ENCODE measurements at regions not wholly inside any gene's neighbourhood (a gene's known extent, or its start where the extent isn't known, plus 50 kb on each side); places are given as distances from the start of the nearest gene placed in this dataset.
"Not testable (repeated sequence)": the region's sequence is repeated elsewhere in the genome, so short reads cannot be mapped to it uniquely, and the experiment has no call there.

DNA sequence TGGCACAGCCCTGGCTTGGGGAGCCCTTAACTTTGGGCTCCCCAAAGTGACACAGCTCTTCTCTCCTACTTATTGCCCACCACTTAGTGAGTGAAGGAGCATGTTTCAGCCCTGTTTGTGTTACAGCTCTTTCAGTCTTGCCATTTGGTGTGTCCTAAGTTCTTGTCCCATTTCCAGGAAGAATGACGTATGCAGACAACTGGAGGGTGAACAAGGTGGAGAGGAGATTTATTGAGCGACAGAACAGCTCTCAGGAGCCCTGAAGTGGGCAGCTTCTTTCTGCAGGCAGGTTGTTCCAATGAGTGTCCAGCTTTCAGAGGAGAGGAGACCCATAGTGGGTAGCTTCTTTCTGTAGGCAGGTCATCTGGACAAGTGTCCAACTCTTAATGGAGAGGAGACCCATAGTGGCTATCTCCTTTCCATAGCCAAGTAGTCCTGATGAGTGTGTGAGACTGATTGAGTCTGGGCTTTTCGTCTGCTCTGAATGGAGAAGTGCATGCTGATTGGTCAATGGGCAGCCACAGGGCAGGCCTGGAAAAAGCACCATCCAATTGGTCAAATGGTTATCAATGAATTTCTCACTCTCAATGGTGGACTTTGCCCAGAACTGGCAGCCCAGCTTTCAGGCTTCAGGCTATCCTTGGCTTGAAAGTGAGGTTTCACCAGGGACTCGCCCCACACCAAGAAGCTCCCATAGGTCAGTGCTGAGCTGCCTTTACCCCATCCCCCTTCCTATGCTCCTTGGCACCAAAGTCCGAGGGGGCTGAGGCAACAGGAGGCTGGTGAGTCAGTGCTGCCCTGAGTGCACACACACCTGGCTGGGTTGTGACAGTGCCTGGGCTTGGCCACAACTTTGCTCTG, 688.2 kb downstream of the NYAP2 start:
- no peak for DNase-seq
- no peak overlapping the region for H3K27ac Mint-ChIP-seq
- no peaks in the 10 kb centered on the region for H3K9me3 Mint-ChIP-seq
- no peak overlapping the region for H3K4me3 Mint-ChIP-seq
- no peaks in the 10 kb centered on the region for H3K4me1 Mint-ChIP-seq (ENCODE audit: low read depth)
- no peaks in the 10 kb centered on the region for H3K36me3 Mint-ChIP-seq (ENCODE audit: low read depth)
- H3K27me3 Mint-ChIP-seq = no peaks in the 10 kb centered on the region

GRCh38 chr2:226087051-226087450, 687.5 kb downstream of the NYAP2 start:
- Mint-ChIP-seq H3K27ac (no peak overlapping the region), H3K4me1 (ENCODE audit: low read depth) (no peaks in the 10 kb centered on the region), H3K36me3 (ENCODE audit: low read depth) (no peaks in the 10 kb centered on the region), H3K9me3 (no peaks in the 10 kb centered on the region), H3K4me3 (no peak overlapping the region), H3K27me3 (no peaks in the 10 kb centered on the region)
- no peak for DNase-seq

GRCh38 chr2:226086190-226086589, 686.7 kb downstream of the NYAP2 start:
- Mint-ChIP-seq H3K27me3 (no peaks in the 10 kb centered on the region), H3K9me3 (no peaks in the 10 kb centered on the region), H3K4me3 (no peak overlapping the region), H3K27ac (no peak overlapping the region), H3K4me1 (ENCODE audit: low read depth) (no peaks in the 10 kb centered on the region), H3K36me3 (ENCODE audit: low read depth) (no peaks in the 10 kb centered on the region)
- DNase-seq = no peak

GRCh38 chr2:226085425-226085824, 685.9 kb downstream of the NYAP2 start:
- not testable (repeated sequence) for H3K4me1 Mint-ChIP-seq (ENCODE audit: low read depth)

DNA sequence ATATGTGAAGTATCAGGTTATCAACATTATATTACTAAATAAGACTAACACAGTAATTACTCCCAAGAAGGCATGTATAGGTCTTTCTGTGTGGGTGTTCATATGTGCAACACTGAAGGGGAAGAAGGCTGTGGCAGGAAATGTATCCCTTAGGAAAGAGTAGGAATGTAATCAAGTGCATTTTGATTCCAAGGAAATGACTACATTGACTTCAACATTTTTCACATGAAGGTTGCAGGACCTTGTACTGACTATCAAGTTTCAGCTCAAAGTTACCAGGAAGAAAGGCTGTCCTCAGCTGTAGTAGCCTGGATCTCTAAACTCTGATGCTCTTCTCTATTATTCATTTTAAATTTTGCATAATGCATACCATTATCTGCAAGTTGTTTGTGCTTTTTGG, 680.8 kb downstream of the NYAP2 start:
- Mint-ChIP-seq H3K9me3 (no peaks in the 10 kb centered on the region), H3K27ac (no peak overlapping the region), H3K27me3 (peaks cover 5% of the 10 kb centered on the region), H3K4me1 (ENCODE audit: low read depth) (no peaks in the 10 kb centered on the region), H3K36me3 (ENCODE audit: low read depth) (no peaks in the 10 kb centered on the region), H3K4me3 (no peak overlapping the region)
- DNase-seq = no peak

More at GRCh38 chr2:226085425-226085824, 685.9 kb downstream of the NYAP2 start:
- not testable (repeated sequence) for H3K36me3 Mint-ChIP-seq (ENCODE audit: low read depth); DNase-seq; H3K27me3 Mint-ChIP-seq; H3K27ac Mint-ChIP-seq; H3K9me3 Mint-ChIP-seq; H3K4me3 Mint-ChIP-seq

- peaks cover 5% of the 10 kb centered on the region for H3K27me3 Mint-ChIP-seq
- H3K36me3 Mint-ChIP-seq (ENCODE audit: low read depth) = no peaks in the 10 kb centered on the region
- no peak overlapping the region for H3K4me3 Mint-ChIP-seq
- H3K4me1 Mint-ChIP-seq (ENCODE audit: low read depth) = no peaks in the 10 kb centered on the region
- no peak overlapping the region for H3K27ac Mint-ChIP-seq
- no peak for DNase-seq
- H3K9me3 Mint-ChIP-seq = no peaks in the 10 kb centered on the region
These were observed 680.2 kb downstream of the NYAP2 start for GRCh38 chr2:226079671-226080181.

DNA sequence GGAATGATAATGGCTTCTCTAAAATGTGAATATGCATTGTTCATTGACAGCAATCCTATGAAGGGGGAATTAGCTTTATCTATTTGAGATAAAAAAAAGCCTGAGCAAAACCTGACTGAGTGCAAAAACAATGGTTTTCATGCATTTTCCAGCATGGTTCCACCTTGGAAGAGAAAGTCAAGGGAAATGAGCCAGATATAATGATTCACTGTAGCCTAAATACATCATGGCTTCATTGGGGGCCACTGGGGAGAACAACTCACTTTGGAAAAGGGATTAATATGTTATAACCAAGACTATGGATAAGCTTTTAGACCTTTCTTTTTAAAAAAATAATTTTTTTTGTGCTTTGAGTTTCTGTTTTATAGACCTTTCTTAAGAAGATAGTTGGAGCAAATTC, 679.7 kb downstream of the NYAP2 start:
- H3K9me3 Mint-ChIP-seq = no peaks in the 10 kb centered on the region
- H3K36me3 Mint-ChIP-seq (ENCODE audit: low read depth) = no peaks in the 10 kb centered on the region
- no peak overlapping the region for H3K4me3 Mint-ChIP-seq
- H3K27ac Mint-ChIP-seq = no peak overlapping the region
- DNase-seq = no peak
- H3K4me1 Mint-ChIP-seq (ENCODE audit: low read depth) = no peaks in the 10 kb centered on the region
- H3K27me3 Mint-ChIP-seq = peaks cover 5% of the 10 kb centered on the region

DNA sequence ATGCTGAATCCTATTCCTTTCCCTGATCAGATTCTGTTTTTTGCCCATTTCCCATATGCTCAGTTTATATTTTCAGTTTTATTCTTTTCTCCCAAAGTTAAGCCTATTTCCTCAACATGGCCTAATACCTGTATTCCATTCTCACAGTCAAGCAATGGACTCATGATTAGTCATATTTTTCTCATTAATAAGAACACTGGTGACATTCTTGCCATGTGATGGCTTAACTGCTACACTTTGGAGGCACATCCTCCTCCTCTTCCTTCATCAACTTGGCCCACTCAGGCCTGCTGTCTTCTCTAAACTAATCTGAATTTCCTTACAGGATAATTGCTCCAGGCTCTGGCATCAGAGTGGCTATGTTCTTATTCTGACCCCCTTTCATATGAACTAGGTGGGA, 679.2 kb downstream of the NYAP2 start:
- Mint-ChIP-seq H3K36me3 (ENCODE audit: low read depth) (no peaks in the 10 kb centered on the region), H3K4me1 (ENCODE audit: low read depth) (no peaks in the 10 kb centered on the region), H3K9me3 (no peaks in the 10 kb centered on the region), H3K4me3 (no peak overlapping the region), H3K27me3 (peaks cover 5% of the 10 kb centered on the region), H3K27ac (no peak overlapping the region)
- no peak for DNase-seq

- DNase-seq = no peak
- Mint-ChIP-seq H3K4me1 (ENCODE audit: low read depth) (no peaks in the 10 kb centered on the region), H3K4me3 (no peak overlapping the region), H3K36me3 (ENCODE audit: low read depth) (no peaks in the 10 kb centered on the region), H3K27ac (no peak overlapping the region), H3K9me3 (no peaks in the 10 kb centered on the region), H3K27me3 (peaks cover 5% of the 10 kb centered on the region)
These were observed 678.3 kb downstream of the NYAP2 start for GRCh38 chr2:226077841-226078240.

DNA sequence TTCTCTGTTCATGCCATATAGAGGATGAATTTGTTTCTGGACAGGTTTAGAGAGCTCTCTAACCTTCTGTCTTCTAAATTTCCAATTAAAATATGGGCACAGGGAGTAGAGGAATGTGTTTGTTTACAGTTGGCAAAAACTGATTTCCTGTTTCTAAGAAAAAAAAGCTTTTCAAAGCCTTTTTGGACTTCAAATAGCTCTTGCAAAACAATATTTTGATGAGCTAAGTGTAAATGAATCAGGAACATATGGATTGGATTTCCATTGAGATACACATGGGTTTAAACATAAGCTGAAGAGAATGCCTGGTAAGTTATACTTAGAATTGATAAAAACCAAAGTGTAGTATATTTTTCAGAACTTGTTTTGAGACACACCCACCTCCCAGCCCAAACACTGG, 677.5 kb downstream of the NYAP2 start:
- Mint-ChIP-seq H3K27ac (no peak overlapping the region), H3K36me3 (ENCODE audit: low read depth) (no peaks in the 10 kb centered on the region), H3K9me3 (no peaks in the 10 kb centered on the region), H3K4me3 (no peak overlapping the region), H3K27me3 (peaks cover 5% of the 10 kb centered on the region), H3K4me1 (ENCODE audit: low read depth) (no peaks in the 10 kb centered on the region)
- DNase-seq = no peak

- H3K4me3 Mint-ChIP-seq = no peak overlapping the region
- peaks cover 5% of the 10 kb centered on the region for H3K27me3 Mint-ChIP-seq
- no peaks in the 10 kb centered on the region for H3K9me3 Mint-ChIP-seq
- no peak for DNase-seq
- no peaks in the 10 kb centered on the region for H3K4me1 Mint-ChIP-seq (ENCODE audit: low read depth)
- H3K36me3 Mint-ChIP-seq (ENCODE audit: low read depth) = no peaks in the 10 kb centered on the region
- H3K27ac Mint-ChIP-seq = no peak overlapping the region
These were observed 677.0 kb downstream of the NYAP2 start for GRCh38 chr2:226076529-226076928.

DNA sequence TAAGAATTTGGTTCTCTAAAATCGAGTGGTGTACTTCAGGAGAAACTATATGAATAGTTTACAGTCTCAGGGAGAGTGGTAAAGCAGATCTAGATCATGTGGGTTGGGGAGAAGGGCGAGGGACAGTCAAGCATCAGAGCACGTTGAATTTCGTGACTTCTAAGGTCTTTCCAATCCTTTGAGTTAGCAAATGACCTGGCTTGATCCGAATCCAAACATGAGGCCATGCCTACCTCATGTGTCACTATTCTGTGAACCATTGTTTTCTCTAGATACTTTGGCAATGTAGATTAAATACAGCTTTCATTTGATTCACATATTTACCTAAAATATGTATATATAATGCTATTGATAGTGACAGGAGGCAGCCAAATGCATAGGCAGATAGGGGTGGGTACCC, 674.9 kb downstream of the NYAP2 start:
- Mint-ChIP-seq H3K27ac (no peak overlapping the region), H3K27me3 (peaks cover 8% of the 10 kb centered on the region), H3K9me3 (no peaks in the 10 kb centered on the region), H3K4me3 (no peak overlapping the region), H3K36me3 (ENCODE audit: low read depth) (no peaks in the 10 kb centered on the region), H3K4me1 (ENCODE audit: low read depth) (no peaks in the 10 kb centered on the region)
- DNase-seq = no peak

GRCh38 chr2:226073496-226074160, 674.1 kb downstream of the NYAP2 start:
- Mint-ChIP-seq H3K27ac (no peak overlapping the region), H3K36me3 (ENCODE audit: low read depth) (no peaks in the 10 kb centered on the region), H3K4me3 (no peak overlapping the region), H3K27me3 (peaks cover 2% of the 10 kb centered on the region), H3K9me3 (no peaks in the 10 kb centered on the region), H3K4me1 (ENCODE audit: low read depth) (no peaks in the 10 kb centered on the region)
- no peak for DNase-seq

DNA sequence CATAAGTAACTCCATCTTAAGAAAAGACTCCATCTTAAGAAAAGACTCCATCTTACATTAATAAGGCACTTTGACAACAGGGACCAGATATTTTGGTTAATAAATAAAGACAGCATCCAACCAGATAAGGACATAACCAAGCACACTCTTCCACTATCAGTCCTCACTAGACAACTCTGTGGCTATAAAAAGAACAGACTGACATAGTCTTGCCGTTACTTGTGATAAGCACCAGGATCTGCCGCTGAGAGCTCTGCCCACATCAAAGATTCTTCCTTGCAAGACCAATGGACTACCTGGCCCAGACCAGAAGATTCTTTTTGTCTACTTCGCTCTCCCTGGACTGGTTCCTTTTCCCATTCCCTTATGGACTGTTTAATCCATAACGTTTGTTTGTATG, 667.4 kb downstream of the NYAP2 start:
- Mint-ChIP-seq H3K4me3 (no peak overlapping the region), H3K27ac (no peak overlapping the region), H3K36me3 (ENCODE audit: low read depth) (no peaks in the 10 kb centered on the region), H3K9me3 (no peaks in the 10 kb centered on the region), H3K27me3 (peaks cover 12% of the 10 kb centered on the region), H3K4me1 (ENCODE audit: low read depth) (no peaks in the 10 kb centered on the region)
- no peak for DNase-seq

GRCh38 chr2:226066391-226066790, 666.9 kb downstream of the NYAP2 start:
- H3K4me3 Mint-ChIP-seq = no peak overlapping the region
- no peaks in the 10 kb centered on the region for H3K4me1 Mint-ChIP-seq (ENCODE audit: low read depth)
- no peaks in the 10 kb centered on the region for H3K9me3 Mint-ChIP-seq
- peaks cover 12% of the 10 kb centered on the region for H3K27me3 Mint-ChIP-seq
- DNase-seq = no peak
- no peak overlapping the region for H3K27ac Mint-ChIP-seq
- H3K36me3 Mint-ChIP-seq (ENCODE audit: low read depth) = no peaks in the 10 kb centered on the region

Data from activated T-cell treated with anti-CD3 and anti-CD28 coated beads, Interleukin-2, amount 50 U/mL, for 24 hours (primary cell).